GM12872 (cell line): ENCODE measurements at regions not wholly inside any gene's neighbourhood (a gene's known extent, or its start where the extent isn't known, plus 50 kb on each side); places are given as distances from the start of the nearest gene placed in this dataset.

Experiments used
- CTCF ChIP-seq: IDR thresholded peaks from 3 replicates; pipeline ENCODE4 v1.5.1; 2011; ENCODE audit warnings: low read depth, mild to moderate bottlenecking, low read length, moderate library complexity; ENCODE audit not compliant: insufficient read depth

- TF ChIP-seq CTCF = no peak
Observed at GRCh38 chr13:60925686-60926085, 490.0 kb downstream of the PCDH20 start.

- TF ChIP-seq CTCF = no peak
Observed at GRCh38 chr13:60924856-60925255, 490.8 kb downstream of the PCDH20 start.

GRCh38 chr13:60922576-60923231 lies 492.9 kb downstream of the PCDH20 start:
- TF ChIP-seq CTCF = no peak

GRCh38 chr13:60893801-60894200 lies 496.8 kb downstream of the TDRD3 start:
- TF ChIP-seq CTCF = no peak

- TF ChIP-seq CTCF = no peak
Observed at GRCh38 chr13:60887711-60888110, 490.7 kb downstream of the TDRD3 start.

GRCh38 chr13:60881507-60881906 lies 484.5 kb downstream of the TDRD3 start:
- no peak for TF ChIP-seq CTCF

GRCh38 chr13:60873116-60873515 lies 476.1 kb downstream of the TDRD3 start:
- no peak for TF ChIP-seq CTCF
